ENCODE measurements at regions not wholly inside any gene's neighbourhood (a gene's known extent, or its start where the extent isn't known, plus 50 kb on each side); places are given as distances from the start of the nearest gene placed in this dataset.

DNA sequence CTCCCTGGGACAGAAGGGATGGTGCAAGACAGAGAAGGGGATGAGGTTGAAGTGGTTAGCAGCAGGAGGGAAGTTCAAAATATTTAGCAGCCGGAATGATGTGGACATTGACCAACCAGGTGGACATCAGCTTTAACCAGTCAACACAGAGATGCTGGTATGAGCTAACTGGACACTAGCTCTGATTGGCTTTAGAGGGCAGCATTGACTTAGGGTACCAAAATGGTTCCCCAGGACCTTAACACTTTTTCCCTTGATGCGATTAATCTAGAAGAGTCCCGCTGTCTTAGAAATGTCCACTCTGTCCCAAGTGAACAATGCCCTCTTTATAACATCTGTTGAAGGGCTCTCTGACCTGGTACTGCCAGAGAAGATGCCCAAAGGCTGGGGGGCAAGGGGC is 134.0 kb upstream of the GSC start:
- DNase-seq (ENCODE audit: extremely low read depth in 1 of 11, low read depth in 9 of 11, low spot score in 4 of 11) = no peak

DNA sequence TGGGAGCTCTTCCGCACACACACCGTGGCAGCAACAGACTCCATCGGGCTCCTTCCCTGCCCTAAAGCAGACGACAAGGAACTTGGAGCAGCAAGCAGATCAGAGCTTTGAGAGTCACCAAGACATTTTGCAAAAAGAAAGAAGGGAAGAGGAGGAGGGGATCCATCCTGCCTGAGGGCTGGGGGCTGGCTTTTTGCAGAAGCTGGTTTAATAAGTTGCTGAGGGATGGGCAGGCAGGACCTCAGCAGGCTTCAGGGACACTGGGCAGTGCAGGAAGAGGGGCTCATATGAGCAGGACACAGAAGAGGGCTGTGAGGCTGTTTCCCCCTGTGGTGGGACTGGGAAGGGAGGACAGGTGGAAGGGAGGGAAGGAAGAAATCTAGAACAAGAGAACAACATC is 133.4 kb upstream of the GSC start:
- DNase-seq (ENCODE audit: extremely low read depth in 1 of 11, low read depth in 9 of 11, low spot score in 4 of 11) = no peak

DNA sequence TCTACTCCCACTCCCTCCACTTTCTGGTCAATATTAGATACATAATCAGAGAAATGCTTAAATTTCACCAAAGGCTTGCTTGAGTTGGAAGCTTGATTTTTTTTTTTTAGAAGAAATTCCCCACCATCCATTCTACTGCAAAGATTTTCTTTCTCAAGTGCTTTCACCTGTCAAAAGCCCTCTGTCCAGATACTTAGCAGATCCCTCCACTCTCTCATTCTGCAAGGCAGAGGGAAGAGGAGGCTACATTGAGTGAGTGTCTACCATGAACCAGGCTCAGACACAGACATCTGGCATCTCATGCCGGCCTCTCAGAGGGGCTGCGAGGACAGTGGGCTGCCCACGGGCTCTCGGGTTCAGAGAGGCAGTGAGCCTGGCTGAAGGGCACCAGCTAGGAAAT is 127.6 kb upstream of the GSC start:
- DNase-seq (ENCODE audit: extremely low read depth in 1 of 11, low read depth in 9 of 11, low spot score in 4 of 11) = no peak

DNA sequence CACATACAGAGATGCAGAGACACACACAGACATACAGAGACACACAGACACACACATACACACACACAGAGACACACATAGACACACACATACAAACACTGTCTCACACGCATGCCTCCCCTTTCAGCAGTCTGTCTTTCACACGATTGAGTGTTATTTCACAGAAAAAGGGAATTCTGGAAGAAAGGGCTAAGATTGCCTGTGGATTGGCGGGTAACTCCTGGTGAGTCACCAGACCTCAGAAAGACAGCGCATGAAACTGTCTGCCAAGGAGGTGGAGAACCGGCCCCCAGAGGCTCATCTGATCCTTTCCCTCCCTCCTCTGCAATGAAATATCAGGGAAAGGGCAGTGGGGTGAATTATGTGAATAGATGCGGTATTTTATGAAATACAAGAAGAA is 127.2 kb upstream of the GSC start:
- no peak for DNase-seq (ENCODE audit: extremely low read depth in 1 of 11, low read depth in 9 of 11, low spot score in 4 of 11)

DNA sequence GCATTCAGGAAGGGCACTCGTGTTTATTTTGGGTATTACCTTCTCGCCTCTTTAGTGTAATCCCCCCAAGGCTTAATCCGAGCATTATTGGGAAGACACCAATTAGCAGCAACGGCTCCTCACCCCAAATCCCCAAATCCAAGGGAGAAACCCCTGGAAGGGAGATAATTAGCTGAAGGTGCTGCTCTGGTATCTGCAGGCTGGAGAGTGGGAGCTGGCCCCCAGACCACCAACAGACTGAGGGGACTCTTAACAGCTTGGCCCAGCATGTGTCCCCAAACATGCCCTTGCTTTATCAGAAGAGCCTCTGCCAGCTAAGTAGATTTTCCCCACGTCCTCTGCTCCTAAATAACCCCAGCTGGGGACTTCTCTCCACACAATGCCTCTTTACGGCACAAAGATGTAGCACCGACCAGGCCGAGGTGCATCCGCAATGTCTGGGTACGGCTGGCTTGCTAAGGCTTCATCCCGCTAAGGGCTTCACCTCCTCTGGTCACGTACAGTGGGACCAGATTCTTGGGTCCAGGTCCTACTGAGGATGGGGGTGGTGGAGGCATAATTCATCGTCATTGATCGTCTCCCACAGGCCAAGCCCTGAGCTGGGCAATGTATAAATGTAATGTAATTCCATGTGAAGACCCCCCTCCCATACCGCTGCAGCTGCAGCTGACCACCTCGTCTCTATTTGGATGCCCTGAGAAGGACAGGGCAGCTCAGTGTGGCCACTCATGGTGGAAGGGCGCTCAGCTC is 123.7 kb upstream of the GSC start:
- no peak for DNase-seq (ENCODE audit: extremely low read depth in 1 of 11, low read depth in 9 of 11, low spot score in 4 of 11)

DNA sequence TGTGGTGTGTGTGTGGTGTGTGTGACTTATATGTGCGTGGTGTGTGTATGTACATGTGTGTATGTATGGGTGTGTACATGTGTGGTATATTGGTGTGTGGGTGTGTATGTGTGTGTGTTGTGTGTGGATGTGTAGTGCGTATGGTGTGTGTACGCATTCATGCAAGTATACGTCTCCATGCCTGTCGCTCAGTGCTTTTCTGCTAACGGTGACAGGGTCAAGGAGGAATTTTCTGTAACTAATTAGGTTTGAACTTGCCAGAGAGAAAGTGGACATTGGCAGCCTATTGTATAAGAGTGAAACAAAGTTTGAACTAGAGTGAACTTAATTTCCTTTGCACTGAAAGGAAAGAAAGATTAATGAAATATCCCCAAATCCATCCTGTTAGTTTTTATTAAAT is 120.9 kb upstream of the GSC start:
- no peak for DNase-seq (ENCODE audit: extremely low read depth in 1 of 11, low read depth in 9 of 11, low spot score in 4 of 11)

DNA sequence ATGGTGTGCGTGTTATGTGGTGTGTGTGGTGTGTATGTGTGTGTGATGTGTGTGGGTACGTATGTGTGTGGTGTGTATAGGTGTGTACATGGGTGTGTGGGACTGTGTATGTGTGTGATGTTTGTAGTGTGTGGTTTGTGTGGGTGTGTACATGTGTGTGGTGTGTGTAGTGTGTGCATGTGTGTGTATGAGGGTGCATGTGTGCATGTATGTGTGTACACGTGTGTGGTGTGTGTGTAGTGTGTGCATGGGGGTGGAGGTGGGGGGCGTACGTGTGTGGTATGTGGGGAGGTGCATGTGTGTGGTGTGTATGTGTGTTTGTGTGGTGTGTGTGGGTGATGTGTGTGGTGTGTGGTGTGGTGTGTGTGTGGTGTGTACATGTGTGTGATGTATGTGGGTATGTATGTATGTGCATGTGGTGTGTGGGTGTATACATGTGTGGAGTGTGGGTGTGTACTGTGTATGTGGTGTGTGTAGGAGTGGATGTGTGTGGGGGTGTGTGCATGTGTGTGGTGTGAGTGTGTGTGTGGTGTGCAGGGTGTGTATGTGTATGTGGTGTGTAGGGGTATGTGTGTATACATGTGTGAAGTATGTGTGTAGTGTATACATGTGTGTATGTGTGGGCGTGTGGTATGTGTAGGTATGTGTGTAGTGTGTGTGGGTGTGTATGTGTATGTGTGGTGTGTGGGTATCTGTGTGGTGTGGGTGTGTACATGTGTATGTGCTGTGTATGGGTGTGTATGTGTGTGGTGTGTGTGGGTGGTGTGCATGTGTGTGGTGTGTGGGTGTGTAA is 119.8 kb upstream of the GSC start:
- DNase-seq (ENCODE audit: extremely low read depth in 1 of 11, low read depth in 9 of 11, low spot score in 4 of 11) = no peak

DNA sequence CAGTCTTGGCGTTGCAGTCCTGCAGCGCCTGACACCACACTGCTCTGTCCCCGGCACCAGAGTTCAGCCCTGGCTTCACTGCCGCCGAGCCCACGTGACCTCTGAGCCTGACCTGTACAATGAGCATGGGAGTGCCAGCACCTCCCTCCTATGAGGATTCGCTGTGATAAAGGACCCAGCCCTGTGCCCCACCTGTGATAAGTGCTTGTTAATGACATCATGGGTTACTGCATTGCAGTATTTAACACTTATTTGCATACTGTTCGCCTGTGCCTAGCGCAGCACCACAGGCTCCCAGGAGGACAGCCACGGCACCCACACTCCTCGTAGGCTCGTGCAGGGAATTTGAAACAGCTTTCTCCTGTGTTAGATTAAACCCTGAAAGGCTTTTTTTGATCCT is 118.2 kb upstream of the GSC start:
- no peak for DNase-seq (ENCODE audit: extremely low read depth in 1 of 11, low read depth in 9 of 11, low spot score in 4 of 11)

DNA sequence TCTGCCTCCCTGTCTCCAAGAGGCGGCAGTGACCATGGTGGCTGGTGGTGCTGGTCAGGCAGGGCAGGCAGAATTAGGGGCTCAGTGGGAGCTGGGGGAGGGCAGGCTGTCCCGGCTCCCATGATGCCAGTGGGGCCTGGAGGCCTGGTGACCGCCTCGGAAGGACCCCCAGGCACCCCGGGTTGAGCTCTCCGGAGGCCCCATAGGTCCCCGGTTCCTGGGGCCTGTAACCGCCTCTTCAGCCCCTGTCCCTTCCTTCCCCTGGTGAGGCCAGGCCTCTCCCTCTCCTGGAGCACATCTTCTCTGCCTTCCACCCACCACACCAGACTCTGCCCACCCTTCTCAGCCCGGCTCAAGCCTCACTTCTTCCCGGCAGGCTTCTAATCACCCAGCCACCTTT is 117.7 kb upstream of the GSC start:
- no peak for DNase-seq (ENCODE audit: extremely low read depth in 1 of 11, low read depth in 9 of 11, low spot score in 4 of 11)

DNA sequence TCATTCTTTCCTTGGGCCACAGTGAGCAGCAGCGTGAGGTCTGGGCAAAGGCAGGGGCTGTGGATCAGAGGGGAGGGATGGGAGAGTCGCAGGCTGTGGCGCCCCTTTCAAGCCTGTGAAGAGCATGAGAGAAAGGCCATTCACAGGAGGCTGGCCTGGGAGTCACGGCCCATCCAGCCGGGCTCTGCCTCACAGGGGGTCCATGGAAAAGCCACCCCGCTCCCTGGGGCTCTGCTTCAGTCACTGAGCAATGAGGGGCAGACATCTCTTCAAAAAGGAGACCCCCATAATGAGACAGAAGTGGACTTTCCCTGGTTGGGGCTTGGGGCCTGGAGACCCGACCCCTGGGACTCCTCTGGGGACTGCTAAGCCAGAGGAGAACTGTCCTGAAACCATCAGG is 117.0 kb upstream of the GSC start:
- no peak for DNase-seq (ENCODE audit: extremely low read depth in 1 of 11, low read depth in 9 of 11, low spot score in 4 of 11)

DNA sequence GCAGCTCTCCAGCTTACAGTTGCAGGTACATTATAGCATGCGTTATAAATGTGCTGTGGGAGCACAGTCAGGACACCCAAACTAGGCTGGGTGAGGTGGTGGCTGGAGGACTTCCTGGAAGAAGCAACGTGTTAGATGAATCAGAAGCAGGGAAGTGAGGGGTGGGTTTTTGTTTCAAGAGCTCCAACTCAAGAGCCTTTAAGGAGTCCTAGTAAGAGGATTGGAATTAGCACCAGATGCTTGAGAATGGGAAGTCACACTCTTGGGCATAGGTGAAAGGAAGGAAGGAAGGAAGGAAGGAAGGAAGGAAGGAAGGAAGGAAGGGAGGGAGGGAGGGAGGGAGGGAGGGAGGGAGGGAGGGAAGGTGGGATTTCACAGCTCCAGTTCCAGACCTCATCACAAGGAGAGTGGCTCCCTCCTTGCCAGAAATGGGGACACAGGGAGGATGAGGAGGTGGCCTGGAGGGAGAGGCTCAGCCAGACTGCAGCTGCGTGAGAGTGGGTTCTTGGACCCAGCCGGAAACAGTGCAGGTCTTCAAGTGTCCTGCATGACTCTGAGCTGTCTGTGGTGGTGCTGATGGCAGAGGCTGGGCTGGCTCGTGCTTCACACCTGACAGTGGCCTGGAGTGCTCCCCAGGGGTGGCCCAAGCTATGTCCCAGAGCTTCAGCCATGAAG is 115.7 kb upstream of the GSC start:
- no peak for DNase-seq (ENCODE audit: extremely low read depth in 1 of 11, low read depth in 9 of 11, low spot score in 4 of 11)

DNA sequence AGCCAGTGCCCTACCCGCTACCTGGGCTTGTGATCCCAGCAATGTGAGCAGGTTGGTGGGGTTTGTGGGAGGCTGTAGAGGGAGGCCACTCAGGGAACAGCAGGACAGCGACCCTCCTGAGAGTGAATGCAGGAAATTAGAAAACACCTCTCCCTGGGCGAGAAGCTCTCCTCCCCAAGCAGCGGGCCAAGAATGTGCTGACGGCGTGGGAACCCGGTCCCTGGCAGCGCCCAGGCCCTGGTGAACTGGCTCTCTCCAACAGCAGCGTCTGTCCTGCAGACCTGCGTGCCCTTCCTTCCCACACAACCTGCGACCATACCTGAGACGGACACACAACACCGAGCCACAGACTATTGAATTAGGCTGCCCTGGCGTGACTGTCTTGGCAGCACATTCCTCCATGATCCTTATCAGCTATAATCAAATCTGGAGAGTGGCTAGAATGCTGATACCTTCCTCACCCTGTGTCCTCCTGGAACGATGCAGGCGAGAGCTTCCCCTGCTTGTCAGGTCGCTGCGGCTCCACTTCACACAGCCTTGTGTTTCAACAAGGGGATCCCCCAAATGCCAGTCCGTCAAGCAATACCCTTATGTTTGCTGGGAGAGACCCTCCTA is 114.8 kb upstream of the GSC start:
- no peak for DNase-seq (ENCODE audit: extremely low read depth in 1 of 11, low read depth in 9 of 11, low spot score in 4 of 11)

DNA sequence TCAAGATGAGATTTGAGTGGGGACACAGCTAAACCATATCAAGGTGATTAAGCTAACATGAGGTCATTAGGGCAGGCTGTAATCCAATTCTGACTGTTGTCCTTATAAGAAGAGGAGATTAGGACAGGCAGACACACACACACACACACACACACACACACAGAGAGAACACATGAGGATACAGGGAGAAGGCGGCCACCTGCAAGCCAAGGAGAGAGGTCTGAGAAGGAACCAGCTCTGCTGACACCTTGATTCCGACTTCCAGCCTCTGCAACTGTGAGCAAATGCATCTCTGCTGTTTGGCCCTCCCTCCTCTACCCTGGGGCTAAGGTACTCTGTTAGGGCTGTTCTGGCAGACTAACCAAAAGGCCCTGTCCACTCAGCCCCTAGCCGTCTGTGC is 112.5 kb upstream of the GSC start:
- DNase-seq (ENCODE audit: extremely low read depth in 1 of 11, low read depth in 9 of 11, low spot score in 4 of 11) = no peak

DNA sequence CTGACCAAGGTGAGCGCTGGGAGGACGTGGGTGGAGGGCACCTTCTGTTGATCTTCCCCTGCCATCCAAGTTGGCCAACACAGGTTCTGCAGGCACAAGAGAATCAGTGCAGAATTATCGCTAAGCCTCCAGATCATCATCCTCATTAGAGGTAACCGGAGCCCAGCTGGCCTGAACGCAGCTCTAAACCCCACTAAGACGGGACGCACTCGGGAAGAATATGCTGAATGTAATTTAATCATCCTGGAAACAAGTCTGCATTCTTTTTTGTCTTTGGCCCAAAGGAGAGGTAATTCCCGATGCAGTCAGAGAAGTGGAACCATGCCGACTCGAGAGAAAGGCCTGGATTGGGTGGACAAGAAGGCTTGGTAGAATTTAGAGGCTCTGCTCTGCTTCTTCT is 111.0 kb upstream of the GSC start:
- DNase-seq (ENCODE audit: extremely low read depth in 1 of 11, low read depth in 9 of 11, low spot score in 4 of 11) = no peak

DNA sequence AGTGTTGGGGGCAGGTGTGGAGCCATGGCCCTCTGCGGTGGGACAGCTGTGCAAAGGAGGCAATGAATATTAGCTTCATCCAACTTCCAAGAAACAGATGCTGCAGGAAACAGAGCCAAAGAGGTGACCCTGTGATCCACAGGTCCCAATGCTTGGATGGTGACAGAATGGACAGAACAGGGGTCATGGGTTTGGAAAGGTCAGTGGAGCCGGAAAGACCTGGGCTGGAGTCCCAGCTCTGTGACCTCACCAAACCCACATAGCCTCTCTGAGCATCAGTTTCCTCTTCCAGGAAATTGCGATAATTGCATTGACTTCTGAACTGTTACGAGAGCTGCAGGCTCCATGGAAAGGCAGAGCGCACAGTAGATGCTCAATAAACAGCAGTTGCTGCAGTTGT is 110.2 kb upstream of the GSC start:
- no peak for DNase-seq (ENCODE audit: extremely low read depth in 1 of 11, low read depth in 9 of 11, low spot score in 4 of 11)

DNA sequence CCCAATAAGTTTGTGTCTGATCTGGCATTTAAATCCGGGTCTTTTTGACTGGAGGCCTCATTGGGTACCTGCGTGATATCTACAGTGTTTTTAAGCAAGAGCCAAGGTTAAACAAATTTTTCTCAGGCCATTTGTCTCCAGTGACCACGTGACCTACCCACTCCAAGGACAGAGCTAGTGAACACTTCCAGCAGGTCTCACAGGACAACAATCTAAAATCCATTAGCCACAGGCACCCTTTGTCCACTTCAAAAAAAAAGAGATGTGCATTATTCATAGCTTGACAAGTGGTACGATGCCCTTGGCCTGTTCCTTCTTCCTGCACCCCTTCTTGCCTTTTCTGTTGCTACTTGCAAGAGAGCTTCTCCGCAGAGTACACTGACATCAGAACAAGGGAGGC is 109.6 kb upstream of the GSC start:
- DNase-seq (ENCODE audit: extremely low read depth in 1 of 11, low read depth in 9 of 11, low spot score in 4 of 11) = no peak

DNA sequence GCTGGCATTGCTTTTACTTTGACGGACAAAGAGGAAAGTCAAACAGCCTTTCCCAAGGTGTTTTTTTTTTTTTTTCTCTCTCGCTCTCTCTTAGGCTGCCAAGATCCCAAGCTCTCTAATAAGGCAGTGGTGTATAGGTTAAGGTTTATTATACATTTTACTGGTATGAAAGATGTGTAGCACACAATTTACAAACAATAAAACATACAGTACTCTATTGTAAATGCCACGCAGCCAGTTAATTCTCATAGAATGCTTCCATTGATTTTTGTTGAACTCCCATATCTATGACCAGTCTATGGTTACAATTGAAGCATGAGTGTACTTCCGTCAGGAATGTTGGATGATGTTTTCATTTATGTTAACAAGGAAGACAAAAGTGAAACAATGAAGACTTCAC is 106.4 kb upstream of the GSC start:
- DNase-seq (ENCODE audit: extremely low read depth in 1 of 11, low read depth in 9 of 11, low spot score in 4 of 11) = no peak

DNA sequence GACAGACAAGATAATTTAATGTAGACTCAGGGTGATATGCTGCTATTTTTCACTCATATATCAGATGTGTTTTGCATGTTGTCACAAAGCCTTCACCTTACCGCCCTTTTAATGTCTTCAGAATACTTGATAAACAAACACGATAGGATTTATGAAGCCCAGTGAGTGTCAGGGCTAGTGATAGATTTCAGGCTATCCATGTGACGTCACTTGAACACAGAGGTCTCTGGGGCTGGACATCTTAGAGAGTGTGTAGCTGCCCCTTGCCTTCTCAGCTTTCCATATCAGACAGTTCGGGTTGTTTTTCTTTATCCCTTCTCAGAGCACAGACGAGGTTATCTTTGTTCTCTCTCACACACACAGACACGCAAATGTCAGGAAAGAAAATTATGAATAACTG is 105.3 kb upstream of the GSC start:
- DNase-seq (ENCODE audit: extremely low read depth in 1 of 11, low read depth in 9 of 11, low spot score in 4 of 11) = no peak

DNA sequence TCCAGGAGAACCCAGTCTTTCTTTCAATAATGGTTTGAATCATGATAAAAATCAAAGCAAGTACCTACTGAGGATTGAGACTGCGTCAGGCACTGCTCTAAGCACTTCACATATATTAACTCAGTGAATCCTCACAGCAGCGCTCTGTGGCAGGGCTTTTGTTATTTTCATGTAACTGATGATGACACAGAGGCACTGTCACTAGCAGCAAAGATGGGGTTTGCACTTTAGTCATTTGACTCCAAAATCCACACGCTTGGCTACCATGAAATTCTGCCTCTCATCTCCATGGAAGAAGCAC is 98.8 kb upstream of the GSC start:
- DNase-seq (ENCODE audit: extremely low read depth in 1 of 11, low read depth in 9 of 11, low spot score in 4 of 11) = no peak
